Duodenal mucosa (tissue), 2 donors: ENCODE measurements at regions not wholly inside any gene's neighbourhood (a gene's known extent, or its start where the extent isn't known, plus 50 kb on each side); places are given as distances from the start of the nearest gene placed in this dataset.
A peak's percentile ranks its signal among the peaks of the same experiment; 100 is the strongest.
"Not testable (repeated sequence)": the region's sequence is repeated elsewhere in the genome, so short reads cannot be mapped to it uniquely, and the experiment has no call there.

Experiments used
- H3K27ac ChIP-seq: one replicate; pipeline ENCODE4 v1.7.0; 2013; ENCODE audit warnings: low read depth, low read length
- H3K27me3 ChIP-seq, 2 donors: one replicate each; pipeline ENCODE4 v1.7.0; 2013; ENCODE audit warnings: low read length in 2 of 2, control low read depth in 1 of 2; ENCODE audit not compliant: insufficient read depth in 2 of 2, control insufficient read depth in 1 of 2
- H3K36me3 ChIP-seq, 2 donors: one replicate each; pipeline ENCODE4 v1.7.0; 2013; ENCODE audit warnings: low read length in 2 of 2, control low read depth in 1 of 2; ENCODE audit not compliant: insufficient read depth in 2 of 2, control insufficient read depth in 1 of 2
- H3K4me1 ChIP-seq, 2 donors: one replicate each; pipeline ENCODE4 v1.7.0; 2013; ENCODE audit warnings: low read length in 2 of 2, control low read depth in 1 of 2; ENCODE audit not compliant: insufficient read depth in 2 of 2, control insufficient read depth in 1 of 2
- H3K4me3 ChIP-seq, 2 donors: one replicate each; pipeline ENCODE4 v1.7.0; 2013; ENCODE audit warnings: low read length in 2 of 2, low read depth in 1 of 2
- H3K9ac ChIP-seq, 2 donors: one replicate each; pipeline ENCODE4 v1.7.0; 2013; ENCODE audit warnings: low read length in 2 of 2, low read depth in 1 of 2
- H3K9me3 ChIP-seq, 2 donors: one replicate each; pipeline ENCODE4 v1.7.0; 2013; ENCODE audit warnings: low read length in 2 of 2, control low read depth in 1 of 2; ENCODE audit not compliant: control insufficient read depth in 1 of 2

GRCh38 chr9:65435464-65435863 is 150.5 kb upstream of the FOXD4L5 start:
- Histone ChIP-seq H3K9ac (no peak overlapping the region), H3K27me3 (no peaks in the 10 kb centered on the region), H3K27ac (no peak overlapping the region), H3K4me1 (no peaks in the 10 kb centered on the region), H3K36me3 (no peaks in the 10 kb centered on the region), H3K4me3 (no peak overlapping the region), H3K9me3 (peaks cover 11 to 29% of the 10 kb centered on the region in 2 donors)

- Histone ChIP-seq H3K27me3 (no peaks in the 10 kb centered on the region), H3K27ac (no peak overlapping the region), H3K9ac (no peak overlapping the region), H3K9me3 (peaks cover 11 to 33% of the 10 kb centered on the region in 2 donors), H3K4me3 (peak overlapping the region in 1 of 2 donors; percentile 32), H3K4me1 (no peaks in the 10 kb centered on the region), H3K36me3 (no peaks in the 10 kb centered on the region)
Measured at GRCh38 chr9:65432722-65433323, 147.8 kb upstream of the FOXD4L5 start.

DNA sequence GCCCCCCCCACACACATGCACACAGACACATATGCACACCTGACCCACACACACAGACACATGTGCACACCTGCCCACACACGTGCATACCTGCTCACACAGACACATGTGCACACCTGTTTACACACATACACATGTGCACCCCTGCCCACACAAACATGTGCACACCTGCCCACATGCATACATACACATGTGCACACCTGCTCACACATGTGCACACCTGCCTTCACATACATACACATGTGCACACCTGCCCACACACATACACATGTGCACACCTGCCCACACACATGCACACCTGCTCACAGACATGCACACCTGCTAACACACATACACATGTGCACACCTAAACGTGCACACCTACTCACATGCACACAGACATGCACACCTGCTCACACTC is 147.0 kb upstream of the FOXD4L5 start:
- Histone ChIP-seq H3K4me3 (peak overlapping the region in 1 of 2 donors; percentile 32), H3K4me1 (no peaks in the 10 kb centered on the region), H3K27ac (no peak overlapping the region), H3K9ac (no peak overlapping the region), H3K36me3 (no peaks in the 10 kb centered on the region), H3K27me3 (no peaks in the 10 kb centered on the region), H3K9me3 (peaks cover 11 to 33% of the 10 kb centered on the region in 2 donors)

GRCh38 chr9:65430221-65430620 is 145.2 kb upstream of the FOXD4L5 start:
- no peak overlapping the region for H3K4me3 ChIP-seq
- no peaks in the 10 kb centered on the region for H3K4me1 ChIP-seq
- H3K27me3 ChIP-seq: no peaks in the 10 kb centered on the region
- no peak overlapping the region for H3K27ac ChIP-seq
- H3K9ac ChIP-seq: no peak overlapping the region
- no peaks in the 10 kb centered on the region for H3K36me3 ChIP-seq
- H3K9me3 ChIP-seq: peaks cover 11 to 39% of the 10 kb centered on the region in 2 donors

DNA sequence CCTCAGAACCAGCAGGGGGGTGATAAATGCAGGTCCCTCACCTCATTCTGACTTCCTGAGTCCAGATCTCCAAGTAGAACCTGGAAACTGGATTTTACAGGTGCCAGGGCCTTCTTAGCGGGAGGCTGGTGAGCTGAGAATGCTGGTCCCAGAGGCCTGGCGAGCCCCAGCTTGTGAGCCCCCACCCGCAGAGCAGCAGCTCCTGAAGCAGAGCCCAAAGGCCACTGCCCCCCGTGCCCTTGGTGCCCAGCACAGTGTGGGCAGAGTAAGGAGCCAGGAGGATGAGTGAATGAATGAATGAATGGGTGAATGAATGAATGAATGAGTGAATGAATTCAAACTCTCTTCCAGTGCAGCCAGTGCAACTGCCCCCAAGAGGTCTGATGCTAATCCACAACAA is 142.4 kb upstream of the FOXD4L5 start:
- H3K4me3 ChIP-seq, H3K4me1 ChIP-seq, H3K36me3 ChIP-seq, H3K27me3 ChIP-seq, H3K9ac ChIP-seq, H3K27ac ChIP-seq: not testable (repeated sequence)
- peaks cover 5 to 31% of the 10 kb centered on the region in 2 donors for H3K9me3 ChIP-seq

- H3K27me3 ChIP-seq, H3K27ac ChIP-seq, H3K9ac ChIP-seq, H3K36me3 ChIP-seq, H3K4me1 ChIP-seq, H3K4me3 ChIP-seq: not testable (repeated sequence)
- H3K9me3 ChIP-seq: peaks cover under 1 to 26% of the 10 kb centered on the region in 2 donors
Measured at GRCh38 chr9:65426813-65427212, 141.8 kb upstream of the FOXD4L5 start.

GRCh38 chr9:65426231-65426630 is 141.2 kb upstream of the FOXD4L5 start:
- no peak overlapping the region for H3K4me3 ChIP-seq
- no peak overlapping the region for H3K27ac ChIP-seq
- no peaks in the 10 kb centered on the region for H3K4me1 ChIP-seq
- no peaks in the 10 kb centered on the region for H3K27me3 ChIP-seq
- H3K9me3 ChIP-seq: peaks cover 0 to 20% of the 10 kb centered on the region in 2 donors
- H3K9ac ChIP-seq: no peak overlapping the region
- no peaks in the 10 kb centered on the region for H3K36me3 ChIP-seq

GRCh38 chr9:65425183-65425582 is 140.2 kb upstream of the FOXD4L5 start:
- H3K9ac ChIP-seq, H3K4me3 ChIP-seq, H3K27ac ChIP-seq, H3K36me3 ChIP-seq, H3K4me1 ChIP-seq, H3K27me3 ChIP-seq: not testable (repeated sequence)
- peaks cover 0 to 15% of the 10 kb centered on the region in 2 donors for H3K9me3 ChIP-seq

- not testable (repeated sequence) for H3K27me3 ChIP-seq, H3K4me1 ChIP-seq, H3K36me3 ChIP-seq, H3K27ac ChIP-seq, H3K4me3 ChIP-seq, H3K9ac ChIP-seq
- peaks cover 0 to 14% of the 10 kb centered on the region in 2 donors for H3K9me3 ChIP-seq
Measured at GRCh38 chr9:65424437-65424984, 139.5 kb upstream of the FOXD4L5 start.

- H3K36me3 ChIP-seq, H3K4me3 ChIP-seq, H3K4me1 ChIP-seq, H3K27ac ChIP-seq, H3K27me3 ChIP-seq, H3K9ac ChIP-seq: not testable (repeated sequence)
- H3K9me3 ChIP-seq: peaks cover 0 to 14% of the 10 kb centered on the region in 2 donors
Measured at GRCh38 chr9:65423691-65424436, 138.9 kb upstream of the FOXD4L5 start.
